Right lobe of liver (tissue), 6 donors: ENCODE measurements at regions not wholly inside any gene's neighbourhood (a gene's known extent, or its start where the extent isn't known, plus 50 kb on each side); places are given as distances from the start of the nearest gene placed in this dataset.
A peak's percentile ranks its signal among the peaks of the same experiment; 100 is the strongest.

ENCODE experiments used
- ATAC-seq, 4 donors: fragments of 200-7000 bp; cut with Tn5 transposase; one replicate each; pipeline ENCODE4 v1.9.1; 2020; ENCODE audit warnings: mild to moderate bottlenecking in 4 of 4, moderate library complexity in 4 of 4
- DNase-seq, 3 donors: peaks; one replicate each; pipeline ENCODE4 v3.0.0-alpha.2; 2020
- H3K27ac ChIP-seq, 3 donors: fragments of 200-600 bp; one replicate each; pipeline ENCODE4 v1.8.0; 2022
- H3K27me3 ChIP-seq, 2 donors: fragments of 200-600 bp; one replicate each; pipeline ENCODE4 v1.8.0; 2022
- H3K36me3 ChIP-seq, 4 donors: fragments of 200-600 bp; sonication (generic) in 1 of 4; one replicate each; pipeline versions ENCODE4 v1.5.1 to v1.8.0; 2017 to 2022; ENCODE audit warnings: control low read depth in 1 of 4
- H3K4me1 ChIP-seq, 4 donors: fragments of 200-600 bp; sonication (generic) in 1 of 4; one replicate each; pipeline versions ENCODE4 v1.5.1 to v1.8.0; 2017 to 2022; ENCODE audit warnings: control low read depth in 1 of 4
- H3K4me3 ChIP-seq, 3 donors: fragments of 200-600 bp; one replicate each; pipeline ENCODE4 v1.8.0; 2022
- H3K9me3 ChIP-seq, 4 donors: fragments of 200-600 bp; sonication (generic) in 1 of 4; one replicate each; pipeline versions ENCODE4 v1.5.1 to v1.8.0; 2017 to 2022; ENCODE audit warnings: control low read depth in 1 of 4
- POLR2A ChIP-seq: fragments of 450-650 bp; IDR thresholded peaks from one replicate; pipeline ENCODE4 v1.6.1; 2017; ENCODE audit warnings: antibody characterized with exemption, mild to moderate bottlenecking
- WGBS: methylation state at CpG from one replicate; pipeline ENCODE4 v1.1.6; 2018; ENCODE audit warnings: low coverage, low lambda C conversion rate; ENCODE audit not compliant: insufficient coverage; ENCODE audit errors: missing lambda C conversion rate; 5-methylcytosine and 5-hydroxymethylcytosine counted together
- intact Hi-C, 2 donors: fragments of 100-400 bp; cut with DNase I; formaldehyde crosslinking; loops; one replicate each; pipeline versions ENCODE4 v1.11.2 to v1.14.1; 2022
- TF ChIP-seq, protein P1 (sequence below), 4 donors: fragments of 200-600 bp in 3 of 4; fragments of 450-650 bp in 1 of 4; IDR thresholded peaks; one replicate each; pipeline versions ENCODE4 v1.5.1 to v1.8.0; 2016 to 2022; ENCODE audit warnings: antibody characterized with exemption in 4 of 4, mild to moderate bottlenecking in 2 of 4
- donor health status: DM: no; HTN: yes; CAD: no.
- donor health status: DM: no; HTN: no; CAD: no.
- donor health status: DM: no; HTN: no; CAD: no.
- donor health status: DM: no; HTN: yes; CAD: no.
- donor health status: DM: no; HTN: yes; CAD: no.

DNA sequence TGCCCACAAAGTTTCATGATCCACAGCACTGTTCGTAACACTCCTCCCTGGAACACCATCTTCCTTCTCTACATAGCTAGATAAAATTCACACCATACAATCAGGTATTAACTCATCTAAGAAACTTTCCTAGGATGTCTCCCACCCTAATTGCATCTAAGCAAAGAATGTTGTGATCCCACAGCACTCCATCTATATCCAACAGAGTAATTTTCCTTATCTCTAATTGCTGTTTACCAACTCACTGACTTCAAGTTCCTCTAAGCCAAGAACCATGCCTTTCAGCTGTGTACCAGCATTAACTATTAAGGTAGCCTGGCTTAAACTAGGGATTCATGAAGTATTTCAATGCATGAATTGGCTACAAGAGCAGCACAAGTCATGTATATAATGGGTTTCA is 114.2 kb downstream of the SIPA1L2 start:
- DNase-seq (no peak), ATAC-seq (no peak)
- Histone ChIP-seq H3K27ac (no peak overlapping the region), H3K4me1 (no peaks in the 10 kb centered on the region), H3K4me3 (no peak overlapping the region), H3K27me3 (no peaks in the 10 kb centered on the region), H3K9me3 (no peaks in the 10 kb centered on the region), H3K36me3 (peaks cover 0 to 11% (median 1%) of the 10 kb centered on the region in 4 donors)
- intact Hi-C loops, result no loop called here
- 88% methylated on average over 1 of the region's 1 CpG for WGBS
- no peak for TF ChIP-seq POLR2A
- TF ChIP-seq, protein P1, sequence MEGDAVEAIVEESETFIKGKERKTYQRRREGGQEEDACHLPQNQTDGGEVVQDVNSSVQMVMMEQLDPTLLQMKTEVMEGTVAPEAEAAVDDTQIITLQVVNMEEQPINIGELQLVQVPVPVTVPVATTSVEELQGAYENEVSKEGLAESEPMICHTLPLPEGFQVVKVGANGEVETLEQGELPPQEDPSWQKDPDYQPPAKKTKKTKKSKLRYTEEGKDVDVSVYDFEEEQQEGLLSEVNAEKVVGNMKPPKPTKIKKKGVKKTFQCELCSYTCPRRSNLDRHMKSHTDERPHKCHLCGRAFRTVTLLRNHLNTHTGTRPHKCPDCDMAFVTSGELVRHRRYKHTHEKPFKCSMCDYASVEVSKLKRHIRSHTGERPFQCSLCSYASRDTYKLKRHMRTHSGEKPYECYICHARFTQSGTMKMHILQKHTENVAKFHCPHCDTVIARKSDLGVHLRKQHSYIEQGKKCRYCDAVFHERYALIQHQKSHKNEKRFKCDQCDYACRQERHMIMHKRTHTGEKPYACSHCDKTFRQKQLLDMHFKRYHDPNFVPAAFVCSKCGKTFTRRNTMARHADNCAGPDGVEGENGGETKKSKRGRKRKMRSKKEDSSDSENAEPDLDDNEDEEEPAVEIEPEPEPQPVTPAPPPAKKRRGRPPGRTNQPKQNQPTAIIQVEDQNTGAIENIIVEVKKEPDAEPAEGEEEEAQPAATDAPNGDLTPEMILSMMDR (IDR thresholded peaks at IDR 0.05), result no peak

DNA sequence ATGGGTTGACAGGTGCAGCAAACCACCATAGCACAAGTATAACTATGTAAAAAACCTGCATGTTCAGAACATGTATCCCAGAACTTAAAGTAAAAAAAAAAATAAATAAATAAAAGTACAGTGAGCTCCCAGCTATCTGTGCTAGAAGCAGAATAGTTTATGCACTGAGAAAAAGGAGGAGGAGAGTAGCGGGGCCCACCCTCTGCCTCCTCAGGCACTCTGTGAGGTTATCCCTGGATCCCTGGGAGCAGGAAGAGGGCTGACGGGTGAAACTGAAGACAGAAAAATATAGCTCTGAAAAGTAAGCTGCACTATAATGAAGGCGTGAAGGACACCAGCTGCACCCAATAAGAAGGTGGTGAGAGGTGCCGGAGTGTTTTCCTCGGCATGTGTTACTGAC is 117.2 kb downstream of the SIPA1L2 start:
- ATAC-seq, result no peak
- intact Hi-C loops, result no loop called here
- TF ChIP-seq, protein P1 (IDR thresholded peaks at IDR 0.05), result no peak
- TF ChIP-seq POLR2A, result no peak
- H3K27me3 ChIP-seq, result no peaks in the 10 kb centered on the region
- no peaks in the 10 kb centered on the region for H3K4me1 ChIP-seq
- peaks cover 0 to 11% (median 1%) of the 10 kb centered on the region in 4 donors for H3K36me3 ChIP-seq
- no peaks in the 10 kb centered on the region for H3K9me3 ChIP-seq
- 98% methylated on average over 5 of the region's 5 CpGs for WGBS
- no peak overlapping the region for H3K4me3 ChIP-seq
- H3K27ac ChIP-seq, result no peak overlapping the region
- no peak for DNase-seq

DNA sequence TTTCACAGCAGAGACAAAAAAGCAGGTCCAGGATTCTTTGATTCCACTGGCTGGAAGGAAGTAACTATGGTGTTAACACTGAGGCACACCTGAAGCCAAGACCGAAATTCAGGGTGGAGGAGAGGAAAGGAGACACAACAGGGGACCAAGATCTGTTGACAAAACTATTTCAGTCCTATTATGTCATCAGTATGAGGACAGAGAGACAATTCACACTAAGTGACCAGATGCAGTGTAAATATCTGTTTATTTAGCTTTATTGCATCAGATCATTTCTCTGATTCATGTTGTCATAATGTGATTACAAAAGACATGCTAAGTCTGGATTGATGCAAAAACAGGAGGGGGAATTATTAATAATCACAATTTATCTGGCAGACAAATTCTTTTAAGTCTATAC is 118.8 kb downstream of the SIPA1L2 start:
- H3K4me1 ChIP-seq, result no peaks in the 10 kb centered on the region
- WGBS, result 100% methylated on average over 1 of the region's 1 CpG
- peak in 1 of 4 donors; percentile 31 for ATAC-seq
- no peak for DNase-seq
- H3K36me3 ChIP-seq, result peaks cover 0 to 11% (median 1%) of the 10 kb centered on the region in 4 donors
- intact Hi-C loops, result no loop called here
- TF ChIP-seq, protein P1 (IDR thresholded peaks at IDR 0.05), result no peak
- TF ChIP-seq POLR2A, result no peak
- no peak overlapping the region for H3K27ac ChIP-seq
- no peak overlapping the region for H3K4me3 ChIP-seq
- no peaks in the 10 kb centered on the region for H3K27me3 ChIP-seq
- no peaks in the 10 kb centered on the region for H3K9me3 ChIP-seq

DNA sequence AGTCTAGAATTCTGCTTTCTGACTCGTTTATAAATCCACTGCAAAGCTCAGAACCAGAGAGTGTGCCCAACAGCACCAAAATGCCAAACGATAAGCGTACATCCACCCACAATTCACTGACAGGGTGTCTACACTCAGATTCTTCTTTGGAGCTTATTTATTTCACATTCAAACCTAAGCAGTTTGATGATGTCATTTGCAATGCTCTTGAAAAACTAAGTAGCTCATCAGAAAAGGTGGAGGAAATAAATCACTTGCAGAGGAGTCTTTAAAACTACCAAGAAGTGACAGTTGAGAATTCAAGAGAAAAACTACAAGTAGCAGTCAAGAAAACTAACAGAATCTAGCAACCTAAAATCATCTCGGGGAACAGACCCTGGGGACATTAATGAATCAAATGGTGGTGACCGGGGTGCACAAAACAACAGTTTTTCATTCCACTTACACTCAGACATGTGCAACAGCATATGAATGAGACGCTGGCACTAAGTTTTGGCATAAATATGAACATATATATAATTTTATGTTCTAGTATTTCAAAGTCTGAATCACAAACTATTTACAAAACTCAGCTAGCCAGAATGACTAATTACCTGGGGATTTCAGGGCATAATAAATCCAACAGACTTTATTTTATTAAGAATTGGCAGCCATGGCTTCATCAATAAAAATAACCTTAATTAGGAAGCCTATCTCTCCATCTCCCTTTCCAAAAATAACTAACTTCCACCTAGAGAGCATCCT is 119.4 kb downstream of the SIPA1L2 start:
- DNase-seq, result no peak
- H3K4me3 ChIP-seq, result no peak overlapping the region
- peaks cover 0 to 11% (median 1%) of the 10 kb centered on the region in 4 donors for H3K36me3 ChIP-seq
- no peak for TF ChIP-seq POLR2A
- TF ChIP-seq, protein P1 (IDR thresholded peaks at IDR 0.05), result no peak
- H3K9me3 ChIP-seq, result no peaks in the 10 kb centered on the region
- H3K4me1 ChIP-seq, result no peaks in the 10 kb centered on the region
- no peak overlapping the region for H3K27ac ChIP-seq
- no peaks in the 10 kb centered on the region for H3K27me3 ChIP-seq
- intact Hi-C loops, result no loop called here
- ATAC-seq, result no peak
- 95% methylated on average over 6 of the region's 6 CpGs for WGBS
